ENCODE measurements at regions not wholly inside any gene's neighbourhood (a gene's known extent, or its start where the extent isn't known, plus 50 kb on each side); places are given as distances from the start of the nearest gene placed in this dataset.

DNA sequence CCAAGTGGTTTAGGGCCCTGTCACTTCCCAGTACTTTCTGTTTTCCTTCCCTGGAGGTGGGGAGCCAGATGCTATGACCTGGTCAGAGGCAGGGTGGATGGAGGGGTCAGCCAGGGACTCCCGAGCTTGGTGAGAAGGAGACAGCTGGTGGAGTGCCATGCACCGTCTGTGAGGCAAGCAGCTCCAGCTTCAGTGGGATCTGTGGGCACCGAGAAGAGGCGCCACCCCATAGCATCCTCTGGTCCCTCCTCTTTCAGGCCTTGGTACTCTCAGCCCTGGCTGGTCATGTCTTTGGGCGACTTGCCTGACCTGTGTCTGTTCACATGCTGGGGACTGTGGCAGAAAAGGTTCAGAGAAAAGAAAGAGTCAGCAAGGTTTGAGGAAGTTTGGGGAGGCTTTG is 299.3 kb upstream of the N4BP1 start:
- H3K4me3 ChIP-seq: no peak overlapping the region
- no peak for DNase-seq (ENCODE audit: low spot score)
- H3K36me3 ChIP-seq: no peaks in the 10 kb centered on the region
- no peaks in the 10 kb centered on the region for H3K9me3 ChIP-seq
- H3K4me1 ChIP-seq: no peaks in the 10 kb centered on the region
- no peak overlapping the region for H3K27ac ChIP-seq
- TF ChIP-seq, protein P1, sequence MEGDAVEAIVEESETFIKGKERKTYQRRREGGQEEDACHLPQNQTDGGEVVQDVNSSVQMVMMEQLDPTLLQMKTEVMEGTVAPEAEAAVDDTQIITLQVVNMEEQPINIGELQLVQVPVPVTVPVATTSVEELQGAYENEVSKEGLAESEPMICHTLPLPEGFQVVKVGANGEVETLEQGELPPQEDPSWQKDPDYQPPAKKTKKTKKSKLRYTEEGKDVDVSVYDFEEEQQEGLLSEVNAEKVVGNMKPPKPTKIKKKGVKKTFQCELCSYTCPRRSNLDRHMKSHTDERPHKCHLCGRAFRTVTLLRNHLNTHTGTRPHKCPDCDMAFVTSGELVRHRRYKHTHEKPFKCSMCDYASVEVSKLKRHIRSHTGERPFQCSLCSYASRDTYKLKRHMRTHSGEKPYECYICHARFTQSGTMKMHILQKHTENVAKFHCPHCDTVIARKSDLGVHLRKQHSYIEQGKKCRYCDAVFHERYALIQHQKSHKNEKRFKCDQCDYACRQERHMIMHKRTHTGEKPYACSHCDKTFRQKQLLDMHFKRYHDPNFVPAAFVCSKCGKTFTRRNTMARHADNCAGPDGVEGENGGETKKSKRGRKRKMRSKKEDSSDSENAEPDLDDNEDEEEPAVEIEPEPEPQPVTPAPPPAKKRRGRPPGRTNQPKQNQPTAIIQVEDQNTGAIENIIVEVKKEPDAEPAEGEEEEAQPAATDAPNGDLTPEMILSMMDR (IDR thresholded peaks at IDR 0.05): no peak
- H3K27me3 ChIP-seq: no peaks in the 10 kb centered on the region

DNA sequence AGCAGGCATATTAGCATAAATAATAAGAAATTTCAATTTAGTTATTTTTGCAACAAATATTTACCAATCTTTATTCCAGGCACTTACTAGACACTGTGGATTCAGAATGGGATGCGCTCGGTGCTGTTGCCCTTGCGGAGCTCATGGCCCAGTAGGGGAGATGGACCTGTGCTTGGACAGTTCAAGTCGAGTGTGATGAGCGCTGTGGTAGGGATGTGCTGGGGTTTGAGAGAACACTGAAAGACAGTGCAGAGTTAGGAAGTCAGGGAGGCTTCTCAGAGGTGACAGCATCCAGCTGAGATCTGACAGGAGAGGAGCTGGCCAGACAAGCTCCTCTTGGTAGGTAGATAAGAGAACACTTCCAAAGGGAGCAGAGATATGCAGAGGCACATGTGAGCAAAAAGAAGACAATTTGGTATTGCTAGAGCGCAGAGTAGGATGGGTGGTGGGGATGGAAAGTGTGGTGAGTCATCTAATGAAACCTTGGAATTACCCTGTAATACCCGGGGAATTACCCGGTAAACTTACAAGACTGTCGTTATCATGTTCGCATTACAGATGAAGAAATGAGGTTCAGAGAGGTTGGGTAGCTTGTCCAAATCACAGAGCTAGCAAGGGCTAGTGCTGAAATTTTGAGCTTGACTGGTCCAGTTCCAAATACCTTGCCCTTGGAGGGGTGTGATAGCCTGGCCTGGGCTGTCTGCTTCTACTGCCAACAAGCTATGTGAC is 298.1 kb upstream of the N4BP1 start:
- Histone ChIP-seq H3K4me3 (no peak overlapping the region), H3K36me3 (no peaks in the 10 kb centered on the region), H3K27ac (no peak overlapping the region), H3K27me3 (no peaks in the 10 kb centered on the region), H3K4me1 (no peaks in the 10 kb centered on the region), H3K9me3 (no peaks in the 10 kb centered on the region)
- DNase-seq (ENCODE audit: low spot score): no peak
- TF ChIP-seq, protein P1 (IDR thresholded peaks at IDR 0.05): no peak

DNA sequence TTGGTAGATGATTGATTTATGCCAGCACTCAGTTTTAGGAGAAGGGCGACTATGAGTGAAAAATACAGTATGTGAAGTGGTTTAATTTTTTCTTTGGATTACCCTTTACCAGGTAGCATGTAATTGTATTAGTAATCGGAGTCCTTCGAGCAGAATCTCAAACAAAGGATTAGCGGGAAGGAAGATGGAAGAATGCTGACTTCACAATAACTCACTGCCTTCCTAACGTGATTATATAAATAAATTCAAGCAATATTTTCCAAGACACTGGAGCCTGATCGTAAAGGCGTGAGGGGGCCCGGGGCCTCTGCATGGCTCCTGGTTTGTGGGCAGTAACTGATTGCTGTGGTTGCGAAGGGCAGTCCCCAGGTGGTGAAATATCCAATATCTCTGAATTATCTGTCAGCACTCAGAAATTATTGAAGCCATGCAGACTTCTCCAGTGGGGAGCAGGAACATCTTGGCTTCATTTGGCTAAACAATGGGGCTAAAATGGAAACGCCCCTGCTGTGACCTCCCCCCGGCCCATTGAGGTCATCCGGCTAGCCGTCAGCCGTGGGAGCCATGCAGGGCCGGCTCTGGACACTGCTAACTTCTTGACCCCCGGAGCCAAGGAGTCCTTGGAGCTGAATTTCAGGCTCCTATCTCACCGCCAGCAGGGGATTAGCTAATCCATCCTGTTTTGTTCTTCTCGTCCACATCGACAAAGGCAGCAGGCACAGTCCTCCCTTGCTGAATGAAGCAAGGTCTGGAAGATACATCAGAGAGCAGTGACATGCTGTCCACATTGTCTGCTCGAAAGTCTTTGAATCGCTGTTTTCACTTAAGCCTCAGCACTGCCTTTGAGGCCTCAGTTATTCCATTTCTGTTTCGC is 295.9 kb upstream of the N4BP1 start:
- DNase-seq (ENCODE audit: low spot score): no peak
- Histone ChIP-seq H3K27ac (no peak overlapping the region), H3K27me3 (no peaks in the 10 kb centered on the region), H3K4me3 (no peak overlapping the region), H3K9me3 (no peaks in the 10 kb centered on the region), H3K4me1 (no peaks in the 10 kb centered on the region), H3K36me3 (no peaks in the 10 kb centered on the region)
- TF ChIP-seq, protein P1 (IDR thresholded peaks at IDR 0.05): no peak

- Histone ChIP-seq H3K4me1 (no peaks in the 10 kb centered on the region), H3K27ac (no peak overlapping the region), H3K4me3 (no peak overlapping the region), H3K36me3 (no peaks in the 10 kb centered on the region), H3K9me3 (no peaks in the 10 kb centered on the region), H3K27me3 (no peaks in the 10 kb centered on the region)
- DNase-seq (ENCODE audit: low spot score): no peak
- TF ChIP-seq, protein P1 (IDR thresholded peaks at IDR 0.05): no peak
Observed at GRCh38 chr16:48904333-48904732, 294.4 kb upstream of the N4BP1 start.

- Histone ChIP-seq H3K36me3 (no peaks in the 10 kb centered on the region), H3K27ac (no peak overlapping the region), H3K4me1 (no peaks in the 10 kb centered on the region), H3K9me3 (no peaks in the 10 kb centered on the region), H3K4me3 (no peak overlapping the region), H3K27me3 (no peaks in the 10 kb centered on the region)
- no peak for DNase-seq (ENCODE audit: low spot score)
- TF ChIP-seq, protein P1 (IDR thresholded peaks at IDR 0.05): no peak
Observed at GRCh38 chr16:48903039-48903438, 293.1 kb upstream of the N4BP1 start.

Measured in right atrium auricular region (tissue), 2 donors.